T-cell (primary cell): ENCODE measurements at regions not wholly inside any gene's neighbourhood (a gene's known extent, or its start where the extent isn't known, plus 50 kb on each side); places are given as distances from the start of the nearest gene placed in this dataset.

Experiments used
- ATAC-seq, 4 experiments: fragments of 200-7000 bp in 3 of 4; fragments of 150-1000 bp in 1 of 4; cut with Tn5 transposase; replicated peaks in 1 of 4; 1 replicate in 3 of 4; 2 replicates in 1 of 4; pipeline ENCODE4 v1.10.0; 2021; ENCODE audit warnings: moderate library complexity in 3 of 4, mild to moderate bottlenecking in 2 of 4, moderate number of reproducible peaks in 1 of 4
- CTCF ChIA-PET, 2 donors: fragments of 300-600 bp; sonication (Branson Sonifier 250); formaldehyde crosslinking; loops; one replicate each; lab custom pipeline; 2022; ENCODE audit warnings: antibody characterized with exemption in 2 of 2; lab: Charles Lee
- POLR2A ChIA-PET, 2 donors: fragments of 300-600 bp; sonication (Branson Sonifier 250); formaldehyde crosslinking; loops; one replicate each; lab custom pipeline; 2022; ENCODE audit warnings: antibody characterized with exemption in 2 of 2; lab: Charles Lee
- DNase-seq, 35 experiments: peaks; one replicate each; pipeline versions ENCODE4 v3.0.0 to v3.0.0-alpha.2; 2013 to 2023
- H3K27ac ChIP-seq: one replicate; pipeline ENCODE4 v1.5.1; 2013; ENCODE audit warnings: low read length
- H3K27me3 ChIP-seq, 2 experiments: replicated peaks in 1 of 2; 1 replicate in 1 of 2; 2 replicates in 1 of 2; pipeline versions ENCODE4 v1.6.1 to v1.7.0; 2013; ENCODE audit warnings: low read length in 1 of 2, mixed read lengths in 1 of 2; ENCODE audit not compliant: control insufficient read depth in 2 of 2, insufficient read depth in 2 of 2; ENCODE audit errors: extremely low read depth in 1 of 2
- H3K36me3 ChIP-seq, 2 donors: 1 replicate in 1 of 2; 2 replicates in 1 of 2; pipeline versions ENCODE4 v1.6.1 to v1.7.0; 2013; ENCODE audit warnings: low read length in 1 of 2; ENCODE audit not compliant: control insufficient read depth in 2 of 2, insufficient read depth in 1 of 2; ENCODE audit errors: extremely low read depth in 1 of 2
- H3K4me1 ChIP-seq, 2 experiments: 1 replicate in 1 of 2; 2 replicates in 1 of 2; pipeline versions ENCODE4 v1.6.1 to v1.7.0; 2013; ENCODE audit warnings: low read length in 2 of 2, mixed read lengths in 1 of 2; ENCODE audit not compliant: insufficient read depth in 2 of 2, control insufficient read depth in 1 of 2; ENCODE audit errors: extremely low read depth in 1 of 2
- H3K4me3 ChIP-seq, 2 donors: 1 replicate in 1 of 2; 2 replicates in 1 of 2; pipeline versions ENCODE4 v1.5.1 to v1.7.0; 2013; ENCODE audit warnings: mild to moderate bottlenecking in 2 of 2, low read length in 1 of 2, moderate library complexity in 1 of 2; ENCODE audit not compliant: control insufficient read depth in 1 of 2; ENCODE audit errors: extremely low read depth in 1 of 2
- H3K9me3 ChIP-seq: 2 replicates; pipeline ENCODE4 v1.7.0; 2013
- H3K27ac Mint-ChIP-seq, 2 donors: one replicate each; pipeline ENCODE4 v1.8.0; 2020 to 2021; ENCODE audit warnings: mild to moderate bottlenecking in 2 of 2, mixed read lengths in 2 of 2
- H3K27me3 Mint-ChIP-seq, 2 donors: one replicate each; pipeline ENCODE4 v1.8.0; 2021 to 2022; ENCODE audit warnings: mixed read lengths in 2 of 2
- H3K36me3 Mint-ChIP-seq: one replicate; pipeline ENCODE4 v1.8.0; 2021; ENCODE audit warnings: mixed read lengths
- H3K4me1 Mint-ChIP-seq, 3 donors: one replicate each; pipeline ENCODE4 v1.8.0; 2020 to 2022; ENCODE audit warnings: mixed read lengths in 3 of 3, mild to moderate bottlenecking in 1 of 3
- H3K4me3 Mint-ChIP-seq, 3 donors: one replicate each; pipeline ENCODE4 v1.8.0; 2020 to 2022; ENCODE audit warnings: mild to moderate bottlenecking in 3 of 3, mixed read lengths in 3 of 3, moderate library complexity in 3 of 3
- H3K9me3 Mint-ChIP-seq, 3 donors: one replicate each; pipeline ENCODE4 v1.8.0; 2020 to 2022; ENCODE audit warnings: mixed read lengths in 3 of 3
- WGBS: methylation state at CpG from one replicate; pipeline ENCODE4 v1.1.5; 2013; ENCODE audit warnings: missing lambda C conversion rate; ENCODE audit not compliant: insufficient coverage; 5-methylcytosine and 5-hydroxymethylcytosine counted together

GRCh38 chr12:83758888-83759631 is 1072.4 kb downstream of the TMTC2 start:
- Histone ChIP-seq H3K4me3 (no peak overlapping the region), H3K4me1 (no peaks in the 10 kb centered on the region), H3K27ac (no peak overlapping the region), H3K9me3 (peaks cover 2% of the 10 kb centered on the region), H3K36me3 (no peaks in the 10 kb centered on the region), H3K27me3 (no peaks in the 10 kb centered on the region)
- no peaks in the 10 kb centered on the region for H3K4me1 Mint-ChIP-seq
- H3K9me3 Mint-ChIP-seq: peaks cover 2 to 9% (median 4%) of the 10 kb centered on the region in 3 donors
- H3K27ac Mint-ChIP-seq: no peak overlapping the region
- ChIA-PET CTCF (no interaction called here), POLR2A (no interaction called here)
- ATAC-seq (no peak), DNase-seq (no peak)
- H3K36me3 Mint-ChIP-seq: no peaks in the 10 kb centered on the region
- no peaks in the 10 kb centered on the region for H3K27me3 Mint-ChIP-seq
- WGBS: no CpG with 5 or more reads among the region's 5 CpGs
- no peak overlapping the region for H3K4me3 Mint-ChIP-seq

- Histone ChIP-seq H3K36me3 (no peaks in the 10 kb centered on the region), H3K27me3 (no peaks in the 10 kb centered on the region), H3K27ac (no peak overlapping the region), H3K4me1 (no peaks in the 10 kb centered on the region), H3K4me3 (no peak overlapping the region), H3K9me3 (peaks cover under 1% of the 10 kb centered on the region)
- Mint-ChIP-seq H3K27me3 (no peaks in the 10 kb centered on the region), H3K4me3 (no peak overlapping the region), H3K9me3 (peaks cover 0 to 4% (median 2%) of the 10 kb centered on the region in 3 donors), H3K36me3 (no peaks in the 10 kb centered on the region), H3K4me1 (no peaks in the 10 kb centered on the region), H3K27ac (no peak overlapping the region)
- ATAC-seq (no peak), DNase-seq (no peak)
- POLR2A ChIA-PET: interaction anchor here in 1 of 2 donors (0.6 kb wide), 1 partner anchor 317 kb away, joined by 4 read pairs; no protein-coding TSS in a partner anchor
- CTCF ChIA-PET: no interaction called here
- WGBS: no CpG with 5 or more reads among the region's 1 CpG
Measured at GRCh38 chr12:83753904-83754303, 1067.2 kb downstream of the TMTC2 start.

GRCh38 chr12:83753205-83753604 is 1066.5 kb downstream of the TMTC2 start:
- no peak overlapping the region for H3K4me3 Mint-ChIP-seq
- CTCF ChIA-PET: no interaction called here
- no peak overlapping the region for H3K27ac ChIP-seq
- no peaks in the 10 kb centered on the region for H3K4me1 Mint-ChIP-seq
- no peaks in the 10 kb centered on the region for H3K36me3 Mint-ChIP-seq
- no CpG with 5 or more reads among the region's 3 CpGs for WGBS
- H3K4me3 ChIP-seq: no peak overlapping the region
- H3K27me3 ChIP-seq: no peaks in the 10 kb centered on the region
- H3K4me1 ChIP-seq: no peaks in the 10 kb centered on the region
- no peaks in the 10 kb centered on the region for H3K36me3 ChIP-seq
- no peaks in the 10 kb centered on the region for H3K27me3 Mint-ChIP-seq
- H3K9me3 Mint-ChIP-seq: peaks cover 0 to 4% (median 2%) of the 10 kb centered on the region in 3 donors
- no peak overlapping the region for H3K27ac Mint-ChIP-seq
- DNase-seq (no peak), ATAC-seq (no peak)
- POLR2A ChIA-PET: interaction anchor here in 1 of 2 donors (0.6 kb wide), 1 partner anchor 318 kb away, joined by 4 read pairs; no protein-coding TSS in a partner anchor
- H3K9me3 ChIP-seq: no peaks in the 10 kb centered on the region

GRCh38 chr12:83739607-83740006 is 1052.9 kb downstream of the TMTC2 start:
- ChIA-PET CTCF (no interaction called here), POLR2A (no interaction called here)
- Mint-ChIP-seq H3K27ac (no peak overlapping the region), H3K9me3 (peaks cover 7 to 20% (median 14%) of the 10 kb centered on the region in 3 donors), H3K27me3 (no peaks in the 10 kb centered on the region), H3K36me3 (no peaks in the 10 kb centered on the region), H3K4me3 (no peak overlapping the region), H3K4me1 (no peaks in the 10 kb centered on the region)
- Histone ChIP-seq H3K4me3 (no peak overlapping the region), H3K27me3 (no peaks in the 10 kb centered on the region), H3K9me3 (no peaks in the 10 kb centered on the region), H3K27ac (no peak overlapping the region), H3K4me1 (no peaks in the 10 kb centered on the region), H3K36me3 (no peaks in the 10 kb centered on the region)
- ATAC-seq (no peak), DNase-seq (no peak)
- WGBS: 60% methylated on average over 1 of the region's 3 CpGs

- no peaks in the 10 kb centered on the region for H3K4me1 Mint-ChIP-seq
- H3K4me3 Mint-ChIP-seq: no peak overlapping the region
- Histone ChIP-seq H3K4me3 (no peak overlapping the region), H3K27ac (no peak overlapping the region), H3K27me3 (no peaks in the 10 kb centered on the region), H3K4me1 (no peaks in the 10 kb centered on the region), H3K9me3 (no peaks in the 10 kb centered on the region), H3K36me3 (no peaks in the 10 kb centered on the region)
- CTCF ChIA-PET: no interaction called here
- DNase-seq: no peak
- ATAC-seq: no peak
- no peak overlapping the region for H3K27ac Mint-ChIP-seq
- no peaks in the 10 kb centered on the region for H3K27me3 Mint-ChIP-seq
- H3K9me3 Mint-ChIP-seq: peaks cover 17 to 26% (median 22%) of the 10 kb centered on the region in 3 donors
- H3K36me3 Mint-ChIP-seq: no peaks in the 10 kb centered on the region
- POLR2A ChIA-PET: no interaction called here
- WGBS: 90% methylated on average over 3 of the region's 3 CpGs
Measured at GRCh38 chr12:83710851-83711250, 1024.1 kb downstream of the TMTC2 start.

- DNase-seq (no peak), ATAC-seq (no peak)
- no peaks in the 10 kb centered on the region for H3K4me1 ChIP-seq
- ChIA-PET POLR2A (no interaction called here), CTCF (no interaction called here)
- no peak overlapping the region for H3K27ac Mint-ChIP-seq
- no peaks in the 10 kb centered on the region for H3K36me3 Mint-ChIP-seq
- no peaks in the 10 kb centered on the region for H3K36me3 ChIP-seq
- no peak overlapping the region for H3K4me3 Mint-ChIP-seq
- no peaks in the 10 kb centered on the region for H3K9me3 ChIP-seq
- no peaks in the 10 kb centered on the region for H3K4me1 Mint-ChIP-seq
- no peak overlapping the region for H3K27ac ChIP-seq
- no peak overlapping the region for H3K4me3 ChIP-seq
- H3K27me3 Mint-ChIP-seq: no peaks in the 10 kb centered on the region
- H3K9me3 Mint-ChIP-seq: peaks cover 17 to 26% (median 19%) of the 10 kb centered on the region in 3 donors
- no peaks in the 10 kb centered on the region for H3K27me3 ChIP-seq
Measured at GRCh38 chr12:83709899-83710298, 1023.2 kb downstream of the TMTC2 start.
